ENCODE measurements at regions not wholly inside any gene's neighbourhood (a gene's known extent, or its start where the extent isn't known, plus 50 kb on each side); places are given as distances from the start of the nearest gene placed in this dataset.

DNA sequence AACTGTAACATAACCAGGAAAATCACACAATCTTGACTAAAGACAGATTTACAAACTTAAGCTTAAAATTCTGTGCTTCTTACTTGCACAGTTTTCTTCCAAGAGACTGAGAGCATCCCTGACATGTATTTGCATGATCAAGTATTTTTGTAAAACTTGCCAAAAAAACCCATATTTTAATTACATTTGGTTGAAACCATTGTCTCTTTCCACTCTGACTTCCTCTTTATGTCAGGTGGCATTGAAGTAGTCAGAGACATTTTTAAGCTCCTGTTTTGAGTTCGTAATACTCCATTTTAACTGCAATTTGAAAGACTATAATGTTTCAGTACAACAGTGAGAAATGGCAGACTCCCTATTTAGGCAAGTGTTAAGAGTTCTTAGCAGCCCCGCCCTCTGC, 103.6 kb downstream of the ATXN7L3B start:
- TF ChIP-seq POLR2A (IDR thresholded peaks at IDR 0.05; ENCODE audit: low read length), result no peak
- no peak for TF ChIP-seq GATA1 (IDR thresholded peaks at IDR 0.05; ENCODE audit: low read depth, low read length)

Data from erythroblast (primary cell).